Prostate gland (tissue), 2 donors: ENCODE measurements at regions not wholly inside any gene's neighbourhood (a gene's known extent, or its start where the extent isn't known, plus 50 kb on each side); places are given as distances from the start of the nearest gene placed in this dataset.

Source experiments
- DNase-seq: peaks from one replicate; pipeline ENCODE4 v3.0.0-alpha.2; 2019; ENCODE audit warnings: low spot score
- H3K27ac ChIP-seq, 2 donors: fragments of 200-600 bp; sonication (generic); 2 replicates each; pipeline ENCODE4 v1.5.1; 2017 to 2019
- H3K27me3 ChIP-seq: fragments of 200-600 bp; sonication (generic); replicated peaks from 2 replicates; pipeline ENCODE4 v1.5.1; 2019; ENCODE audit not compliant: insufficient read depth
- H3K36me3 ChIP-seq, 2 donors: fragments of 200-600 bp; sonication (generic); 1 replicate in 1 of 2; 2 replicates in 1 of 2; pipeline versions ENCODE4 v1.5.1 to v1.8.1; 2017 to 2019
- H3K4me1 ChIP-seq: fragments of 200-600 bp; sonication (generic); replicated peaks from 2 replicates; pipeline ENCODE4 v1.5.1; 2019
- H3K4me3 ChIP-seq, 2 donors: fragments of 200-600 bp; sonication (generic); 2 replicates each; pipeline ENCODE4 v1.5.1; 2017 to 2019
- H3K9me3 ChIP-seq: fragments of 200-600 bp; sonication (generic); 2 replicates; pipeline ENCODE4 v1.5.1; 2017
- CTCF ChIP-seq, 4 experiments: fragments of 200-600 bp in 2 of 4; fragments of 450-650 bp in 2 of 4; sonication (generic) in 2 of 4; IDR thresholded peaks; 1 replicate in 3 of 4; 2 replicates in 1 of 4; pipeline ENCODE4 v1.5.1; 2016 to 2019; ENCODE audit warnings: antibody characterized with exemption in 4 of 4, mild to moderate bottlenecking in 2 of 4, moderate library complexity in 2 of 4
- POLR2A ChIP-seq: fragments of 450-650 bp; IDR thresholded peaks from one replicate; pipeline ENCODE4 v1.6.1; 2016; ENCODE audit warnings: antibody characterized with exemption, mild to moderate bottlenecking
- POLR2AphosphoS5 ChIP-seq: sonication (generic); formaldehyde crosslinking; IDR thresholded peaks from one replicate; pipeline ENCODE4 v1.6.1; 2017; ENCODE audit warnings: antibody characterized with exemption
- WGBS: methylation state at CpG from one replicate; pipeline ENCODE4 v1.1.5; 2018; 5-methylcytosine and 5-hydroxymethylcytosine counted together
- intact Hi-C: fragments of 100-400 bp; cut with DNase I; formaldehyde crosslinking; loops from one replicate; pipeline ENCODE4 v1.14.2; 2022

GRCh38 chr20:20824924-20825584 is 112.6 kb upstream of the RALGAPA2 start:
- intact Hi-C loops: loop anchor here (2.0 to 10.0 kb wide), 2 partner anchors 160 to 230 kb away; no protein-coding TSS in a partner anchor
- DNase-seq: peak; percentile 35
- WGBS: 24% methylated on average over 18 of the region's 18 CpGs
- no peaks in the 10 kb centered on the region for H3K36me3 ChIP-seq
- H3K4me1 ChIP-seq: no peaks in the 10 kb centered on the region
- no peaks in the 10 kb centered on the region for H3K27me3 ChIP-seq
- no peaks in the 10 kb centered on the region for H3K9me3 ChIP-seq
- TF ChIP-seq CTCF (IDR thresholded peaks at IDR 0.05) (peak; percentile 78 to 85 (median 82)), POLR2AphosphoS5 (peak; percentile 39), POLR2A (no peak)
- no peak overlapping the region for H3K4me3 ChIP-seq
- no peak overlapping the region for H3K27ac ChIP-seq

GRCh38 chr20:20823476-20823881 is 111.0 kb upstream of the RALGAPA2 start:
- no peaks in the 10 kb centered on the region for H3K4me1 ChIP-seq
- intact Hi-C loops: loop anchor here (10.0 kb wide), 1 partner anchor 229 kb away; no protein-coding TSS in a partner anchor
- WGBS: 59% methylated on average over 11 of the region's 11 CpGs
- no peak overlapping the region for H3K4me3 ChIP-seq
- H3K9me3 ChIP-seq: no peaks in the 10 kb centered on the region
- TF ChIP-seq CTCF (IDR thresholded peaks at IDR 0.05): no peak
- TF ChIP-seq POLR2AphosphoS5: peak; percentile 75
- TF ChIP-seq POLR2A: no peak
- H3K27me3 ChIP-seq: no peaks in the 10 kb centered on the region
- no peaks in the 10 kb centered on the region for H3K36me3 ChIP-seq
- H3K27ac ChIP-seq: peak overlapping the region; percentile 35 to 54
- DNase-seq: peak; percentile 71

GRCh38 chr20:20821484-20822260 is 109.2 kb upstream of the RALGAPA2 start:
- Histone ChIP-seq H3K27ac (no peak overlapping the region), H3K9me3 (no peaks in the 10 kb centered on the region), H3K27me3 (no peaks in the 10 kb centered on the region), H3K36me3 (no peaks in the 10 kb centered on the region), H3K4me1 (no peaks in the 10 kb centered on the region), H3K4me3 (no peak overlapping the region)
- DNase-seq: peak; percentile 14
- intact Hi-C loops: loop anchor here (10.0 kb wide), 1 partner anchor 227 kb away; no protein-coding TSS in a partner anchor
- TF ChIP-seq POLR2A (no peak), POLR2AphosphoS5 (peak; percentile 19), CTCF (IDR thresholded peaks at IDR 0.05) (no peak)
- WGBS: 75% methylated on average over 12 of the region's 12 CpGs

GRCh38 chr20:20820785-20821483 is 108.5 kb upstream of the RALGAPA2 start:
- WGBS: 76% methylated on average over 8 of the region's 9 CpGs
- Histone ChIP-seq H3K4me3 (no peak overlapping the region), H3K27me3 (no peaks in the 10 kb centered on the region), H3K36me3 (no peaks in the 10 kb centered on the region), H3K9me3 (no peaks in the 10 kb centered on the region), H3K27ac (no peak overlapping the region), H3K4me1 (no peaks in the 10 kb centered on the region)
- DNase-seq: no peak
- TF ChIP-seq POLR2A (no peak), POLR2AphosphoS5 (no peak), CTCF (IDR thresholded peaks at IDR 0.05) (no peak)
- intact Hi-C loops: loop anchor here (10.0 kb wide), 1 partner anchor 226 kb away; no protein-coding TSS in a partner anchor
